Ascending aorta (tissue), 2 donors: ENCODE measurements at regions not wholly inside any gene's neighbourhood (a gene's known extent, or its start where the extent isn't known, plus 50 kb on each side); places are given as distances from the start of the nearest gene placed in this dataset.

ENCODE experiments used
- DNase-seq, 2 donors: peaks; one replicate each; pipeline ENCODE4 v3.0.0-alpha.2; 2019; ENCODE audit warnings: low spot score in 2 of 2
- H3K27ac ChIP-seq, 2 donors: fragments of 200-600 bp; sonication (generic); one replicate each; pipeline ENCODE4 v1.5.1; 2016 to 2017; ENCODE audit warnings: mild to moderate bottlenecking in 1 of 2
- H3K27me3 ChIP-seq: fragments of 200-600 bp; sonication (generic); one replicate; pipeline ENCODE4 v1.5.1; 2017
- H3K36me3 ChIP-seq, 2 donors: fragments of 200-600 bp; sonication (generic); one replicate each; pipeline ENCODE4 v1.5.1; 2016
- H3K4me1 ChIP-seq, 2 donors: fragments of 200-600 bp; sonication (generic); one replicate each; pipeline ENCODE4 v1.5.1; 2016 to 2017; ENCODE audit warnings: mild to moderate bottlenecking in 1 of 2
- H3K4me3 ChIP-seq, 2 donors: fragments of 200-600 bp; sonication (generic); one replicate each; pipeline ENCODE4 v1.5.1; 2016 to 2017; ENCODE audit warnings: mild to moderate bottlenecking in 1 of 2
- H3K9me3 ChIP-seq, 2 donors: fragments of 200-600 bp; sonication (generic); one replicate each; pipeline ENCODE4 v1.5.1; 2016
- intact Hi-C: fragments of 100-400 bp; cut with DNase I; formaldehyde crosslinking; loops from one replicate; pipeline ENCODE4 v1.15.1; 2023
- TF ChIP-seq, protein P1 (sequence below), 3 experiments: fragments of 200-600 bp in 2 of 3; fragments of 450-650 bp in 1 of 3; sonication (generic) in 2 of 3; IDR thresholded peaks; one replicate each; pipeline ENCODE4 v1.5.1; 2016 to 2019; ENCODE audit warnings: antibody characterized with exemption in 3 of 3, mild to moderate bottlenecking in 1 of 3, moderate library complexity in 1 of 3

DNA sequence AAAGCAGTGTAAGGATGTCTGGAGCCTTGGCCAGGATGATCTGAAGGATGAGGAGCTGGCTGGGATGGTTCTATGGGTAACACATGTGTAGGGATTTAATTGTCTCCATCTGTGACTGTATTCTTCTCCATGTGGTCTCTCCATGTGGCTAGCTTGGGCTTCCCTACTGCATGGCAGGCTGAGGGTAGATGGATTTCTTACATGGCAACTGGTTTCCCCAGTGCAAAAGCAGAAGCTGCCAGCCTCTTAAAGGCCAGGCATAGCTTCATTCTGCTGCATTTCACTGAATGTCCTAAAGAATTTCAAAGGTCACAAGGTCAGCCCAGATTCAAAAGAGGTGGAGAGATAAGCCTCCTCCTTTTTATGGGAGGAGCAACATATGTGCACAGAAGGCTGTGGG is 61.7 kb downstream of the XCL2 start:
- intact Hi-C loops, result no loop called here
- Histone ChIP-seq H3K4me3 (no peak overlapping the region), H3K36me3 (no peaks in the 10 kb centered on the region), H3K4me1 (peaks cover 5 to 12% of the 10 kb centered on the region in 2 donors), H3K9me3 (no peaks in the 10 kb centered on the region), H3K27me3 (no peaks in the 10 kb centered on the region), H3K27ac (peak overlapping the region; percentile 0 to 39)
- TF ChIP-seq, protein P1, sequence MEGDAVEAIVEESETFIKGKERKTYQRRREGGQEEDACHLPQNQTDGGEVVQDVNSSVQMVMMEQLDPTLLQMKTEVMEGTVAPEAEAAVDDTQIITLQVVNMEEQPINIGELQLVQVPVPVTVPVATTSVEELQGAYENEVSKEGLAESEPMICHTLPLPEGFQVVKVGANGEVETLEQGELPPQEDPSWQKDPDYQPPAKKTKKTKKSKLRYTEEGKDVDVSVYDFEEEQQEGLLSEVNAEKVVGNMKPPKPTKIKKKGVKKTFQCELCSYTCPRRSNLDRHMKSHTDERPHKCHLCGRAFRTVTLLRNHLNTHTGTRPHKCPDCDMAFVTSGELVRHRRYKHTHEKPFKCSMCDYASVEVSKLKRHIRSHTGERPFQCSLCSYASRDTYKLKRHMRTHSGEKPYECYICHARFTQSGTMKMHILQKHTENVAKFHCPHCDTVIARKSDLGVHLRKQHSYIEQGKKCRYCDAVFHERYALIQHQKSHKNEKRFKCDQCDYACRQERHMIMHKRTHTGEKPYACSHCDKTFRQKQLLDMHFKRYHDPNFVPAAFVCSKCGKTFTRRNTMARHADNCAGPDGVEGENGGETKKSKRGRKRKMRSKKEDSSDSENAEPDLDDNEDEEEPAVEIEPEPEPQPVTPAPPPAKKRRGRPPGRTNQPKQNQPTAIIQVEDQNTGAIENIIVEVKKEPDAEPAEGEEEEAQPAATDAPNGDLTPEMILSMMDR (IDR thresholded peaks at IDR 0.05), result no peak
- DNase-seq, result no peak

DNA sequence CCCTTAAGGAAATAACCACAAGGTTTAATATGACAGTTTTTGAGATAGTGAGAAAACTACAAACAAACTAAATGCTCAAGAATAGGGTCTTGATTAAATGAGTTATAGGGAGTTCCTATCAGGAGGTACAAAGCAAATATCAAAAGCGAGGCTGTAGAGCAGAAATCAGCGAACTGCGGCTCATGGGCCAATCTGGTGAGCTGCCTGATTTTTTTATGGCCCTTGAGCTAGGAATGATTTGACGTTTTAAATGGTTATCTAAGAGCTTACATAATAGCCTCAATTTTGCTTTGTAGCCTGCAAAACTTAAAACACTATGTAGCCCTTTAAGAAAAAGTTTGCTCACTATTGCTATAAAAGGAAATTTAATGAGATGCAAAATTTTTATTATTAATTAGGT is 62.2 kb downstream of the XCL2 start:
- Histone ChIP-seq H3K27ac (peak overlapping the region in 1 of 2 donors; percentile 0), H3K36me3 (no peaks in the 10 kb centered on the region), H3K4me3 (no peak overlapping the region), H3K4me1 (peaks cover 5 to 12% of the 10 kb centered on the region in 2 donors), H3K27me3 (no peaks in the 10 kb centered on the region), H3K9me3 (no peaks in the 10 kb centered on the region)
- TF ChIP-seq, protein P1 (IDR thresholded peaks at IDR 0.05), result no peak
- no peak for DNase-seq
- intact Hi-C loops, result no loop called here

- Histone ChIP-seq H3K4me3 (no peak overlapping the region), H3K27me3 (no peaks in the 10 kb centered on the region), H3K4me1 (peaks cover 5 to 12% of the 10 kb centered on the region in 2 donors), H3K36me3 (no peaks in the 10 kb centered on the region), H3K27ac (no peak overlapping the region), H3K9me3 (no peaks in the 10 kb centered on the region)
- no peak for DNase-seq
- intact Hi-C loops, result no loop called here
- TF ChIP-seq, protein P1 (IDR thresholded peaks at IDR 0.05), result no peak
Measured at GRCh38 chr1:168480997-168481396, 62.8 kb downstream of the XCL2 start.

DNA sequence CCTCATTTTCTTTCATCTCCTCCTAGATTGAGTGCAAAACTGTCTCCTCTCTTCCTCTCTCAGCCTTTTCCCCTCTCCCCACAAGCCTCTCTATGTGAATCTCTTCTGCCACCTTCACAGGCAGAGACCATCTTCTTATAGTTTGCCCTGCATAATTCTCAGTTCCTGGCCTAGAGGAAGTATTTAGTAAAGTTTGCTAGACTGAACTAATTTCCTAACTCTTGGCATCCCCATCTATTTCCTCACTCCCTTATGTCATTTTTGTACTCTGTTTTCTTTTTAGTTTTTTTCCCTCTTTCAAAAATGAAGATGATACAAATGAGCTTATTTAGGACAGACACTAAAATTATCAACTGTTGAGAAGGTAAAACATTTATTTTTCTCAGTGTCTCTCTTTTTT is 66.0 kb downstream of the XCL2 start:
- intact Hi-C loops, result no loop called here
- H3K4me1 ChIP-seq, result peaks cover 0 to 1% of the 10 kb centered on the region in 2 donors
- H3K27me3 ChIP-seq, result no peaks in the 10 kb centered on the region
- H3K4me3 ChIP-seq, result no peak overlapping the region
- no peak overlapping the region for H3K27ac ChIP-seq
- H3K36me3 ChIP-seq, result no peaks in the 10 kb centered on the region
- TF ChIP-seq, protein P1 (IDR thresholded peaks at IDR 0.05), result no peak
- DNase-seq, result no peak
- H3K9me3 ChIP-seq, result no peaks in the 10 kb centered on the region

DNA sequence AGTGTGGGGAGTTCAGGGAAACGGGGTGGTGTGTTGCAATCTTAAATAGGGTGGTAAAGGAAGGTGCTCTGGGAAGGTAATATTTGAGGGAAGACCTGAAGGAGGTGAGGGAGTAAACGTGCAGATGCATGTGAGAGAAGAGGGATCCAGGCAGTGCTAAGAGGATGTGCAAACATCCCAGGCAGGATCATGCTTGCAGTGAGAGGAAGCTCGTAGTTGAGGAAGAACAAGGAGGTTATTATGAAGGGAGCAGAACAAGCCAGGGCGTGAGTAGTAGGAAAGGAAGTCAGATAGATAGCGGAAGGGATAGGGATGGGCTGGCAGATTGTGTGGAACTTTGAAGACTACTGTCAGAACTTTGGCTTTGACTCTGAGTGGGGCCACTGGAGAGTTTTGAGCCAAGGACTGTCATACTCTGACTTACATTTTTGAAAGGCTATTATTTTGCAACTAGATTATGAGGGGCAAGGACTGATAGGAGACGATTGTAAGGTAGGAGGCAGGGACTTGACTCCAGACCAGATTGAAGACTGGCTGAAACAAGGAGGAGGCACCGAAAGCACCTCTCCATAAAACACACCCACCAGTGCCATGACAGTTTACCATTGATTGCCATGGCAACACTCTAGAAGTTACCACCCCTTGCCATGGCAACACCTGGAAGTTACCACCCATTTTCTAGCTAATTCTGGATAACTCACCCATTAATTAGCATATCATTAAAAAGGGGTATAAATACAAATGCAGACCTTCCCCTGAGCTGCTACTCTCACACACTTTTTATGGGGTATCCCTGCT is 67.0 kb downstream of the XCL2 start:
- Histone ChIP-seq H3K27ac (no peak overlapping the region), H3K27me3 (no peaks in the 10 kb centered on the region), H3K36me3 (no peaks in the 10 kb centered on the region), H3K4me3 (no peak overlapping the region), H3K9me3 (no peaks in the 10 kb centered on the region), H3K4me1 (no peaks in the 10 kb centered on the region)
- TF ChIP-seq, protein P1 (IDR thresholded peaks at IDR 0.05), result no peak
- intact Hi-C loops, result no loop called here
- no peak for DNase-seq
